Esophagus squamous epithelium (tissue), 4 donors: ENCODE measurements at regions not wholly inside any gene's neighbourhood (a gene's known extent, or its start where the extent isn't known, plus 50 kb on each side); places are given as distances from the start of the nearest gene placed in this dataset.

Experiments
- CTCF ChIP-seq, 6 experiments: fragments of 450-650 bp in 4 of 6; fragments of 200-600 bp in 2 of 6; sonication (generic) in 2 of 6; IDR thresholded peaks; one replicate each; pipeline ENCODE4 v1.5.1; 2016 to 2019; ENCODE audit warnings: antibody characterized with exemption in 6 of 6, mild to moderate bottlenecking in 4 of 6, moderate library complexity in 4 of 6
- POLR2A ChIP-seq, 4 donors: fragments of 450-650 bp; IDR thresholded peaks; one replicate each; pipeline ENCODE4 v1.6.1; 2017; ENCODE audit warnings: antibody characterized with exemption in 4 of 4, mild to moderate bottlenecking in 4 of 4, moderate library complexity in 3 of 4

DNA sequence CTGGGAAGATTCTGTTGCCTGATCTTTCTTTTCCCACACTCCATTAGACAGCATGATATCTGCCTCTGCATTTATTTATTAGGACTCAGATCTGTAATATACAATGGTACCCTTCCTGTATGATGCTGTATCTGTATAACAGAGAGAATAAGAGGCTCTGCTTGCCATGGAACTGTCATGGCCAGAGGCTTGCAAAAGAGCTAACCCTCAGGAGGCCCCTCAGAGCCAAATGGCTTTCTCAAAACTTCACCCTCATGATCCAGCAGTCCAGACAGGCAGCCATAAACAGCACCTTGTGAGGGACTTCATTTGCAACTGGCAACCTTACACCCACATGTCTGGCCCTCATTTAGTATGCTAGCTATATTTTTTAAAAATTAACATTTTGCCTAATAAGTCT is 57.6 kb downstream of the TMEM30B start:
- no peak for TF ChIP-seq CTCF (IDR thresholded peaks at IDR 0.05)
- no peak for TF ChIP-seq POLR2A (IDR thresholded peaks at IDR 0.05)
